SU-DHL-6 (cell line): ENCODE measurements at regions not wholly inside any gene's neighbourhood (a gene's known extent, or its start where the extent isn't known, plus 50 kb on each side); places are given as distances from the start of the nearest gene placed in this dataset.

Experiments used
- CTCF ChIP-seq: fragments of 200-600 bp; sonication (generic); IDR thresholded peaks from one replicate; pipeline ENCODE4 v1.5.1; 2017; ENCODE audit warnings: antibody characterized with exemption, mild to moderate bottlenecking, low read length, moderate library complexity; ENCODE audit not compliant: insufficient read depth, poor library complexity, severe bottlenecking
- EZH2phosphoT487 ChIP-seq: fragments of 200-600 bp; sonication (generic), shearing (Covaris generic); conservative IDR thresholded peaks from 2 replicates; pipeline ENCODE4 v1.6.1; 2018; ENCODE audit warnings: mild to moderate bottlenecking, antibody characterized with exemption, low read length, moderate library complexity, mixed read lengths

- TF ChIP-seq CTCF (no peak), EZH2phosphoT487 (no peak)
These were observed 821.5 kb upstream of the IGFBP3 start for GRCh38 chr7:46742601-46743000.
